Right kidney (tissue), 1 donor: ENCODE measurements at regions not wholly inside any gene's neighbourhood (a gene's known extent, or its start where the extent isn't known, plus 50 kb on each side); places are given as distances from the start of the nearest gene placed in this dataset.

Experiments
- DNase-seq: peaks from one replicate; pipeline ENCODE4 v3.0.0-alpha.2; 2016

- DNase-seq = no peak
Observed at GRCh38 chr10:117868151-117868550, 178.6 kb downstream of the RAB11FIP2 start.

- DNase-seq = no peak
Observed at GRCh38 chr10:117875793-117876192, 170.9 kb downstream of the RAB11FIP2 start.

GRCh38 chr10:117876210-117876609 lies 170.5 kb downstream of the RAB11FIP2 start:
- DNase-seq = no peak

- no peak for DNase-seq
Observed at GRCh38 chr10:117878626-117879025, 168.1 kb downstream of the RAB11FIP2 start.

GRCh38 chr10:117884093-117884492 lies 162.6 kb downstream of the RAB11FIP2 start:
- DNase-seq = no peak

GRCh38 chr10:117884592-117884991 lies 162.1 kb downstream of the RAB11FIP2 start:
- DNase-seq = no peak

GRCh38 chr10:117885206-117885829 lies 161.4 kb downstream of the RAB11FIP2 start:
- no peak for DNase-seq

- DNase-seq = no peak
Observed at GRCh38 chr10:117886766-117887165, 160.0 kb downstream of the RAB11FIP2 start.

GRCh38 chr10:117889664-117890063 lies 157.1 kb downstream of the RAB11FIP2 start:
- DNase-seq = no peak

- DNase-seq = no peak
Observed at GRCh38 chr10:117892681-117893220, 154.0 kb downstream of the RAB11FIP2 start.

- DNase-seq = no peak
Observed at GRCh38 chr10:117894339-117894738, 152.4 kb downstream of the RAB11FIP2 start.

GRCh38 chr10:117896517-117896916 lies 150.2 kb downstream of the RAB11FIP2 start:
- DNase-seq = no peak

GRCh38 chr10:117899181-117899683 lies 147.5 kb downstream of the RAB11FIP2 start:
- DNase-seq = no peak

GRCh38 chr10:117900280-117900679 lies 146.5 kb downstream of the RAB11FIP2 start:
- DNase-seq = no peak

GRCh38 chr10:117903854-117904253 lies 142.9 kb downstream of the RAB11FIP2 start:
- DNase-seq = no peak

- no peak for DNase-seq
Observed at GRCh38 chr10:117905404-117905803, 141.3 kb downstream of the RAB11FIP2 start.

- DNase-seq = no peak
Observed at GRCh38 chr10:117911684-117912083, 135.1 kb downstream of the RAB11FIP2 start.

- DNase-seq = no peak
Observed at GRCh38 chr10:117914334-117914733, 132.4 kb downstream of the RAB11FIP2 start.

GRCh38 chr10:117920956-117921355 lies 125.8 kb downstream of the RAB11FIP2 start:
- no peak for DNase-seq

GRCh38 chr10:117921421-117921820 lies 125.3 kb downstream of the RAB11FIP2 start:
- no peak for DNase-seq

- DNase-seq = no peak
Observed at GRCh38 chr10:117924820-117925219, 121.9 kb downstream of the RAB11FIP2 start.

GRCh38 chr10:117925369-117925768 lies 121.4 kb downstream of the RAB11FIP2 start:
- DNase-seq = no peak

GRCh38 chr10:117926491-117926890 lies 120.2 kb downstream of the RAB11FIP2 start:
- no peak for DNase-seq

GRCh38 chr10:117927332-117927731 lies 119.4 kb downstream of the RAB11FIP2 start:
- DNase-seq = no peak
